Transverse colon (tissue), 4 donors: ENCODE measurements at regions not wholly inside any gene's neighbourhood (a gene's known extent, or its start where the extent isn't known, plus 50 kb on each side); places are given as distances from the start of the nearest gene placed in this dataset.
A peak's percentile ranks its signal among the peaks of the same experiment; 100 is the strongest.

Source experiments
- DNase-seq: peaks from one replicate; pipeline ENCODE4 v3.0.0-alpha.2; 2019
- H3K27ac ChIP-seq, 4 donors: fragments of 200-600 bp; sonication (generic); 2 replicates each; pipeline ENCODE4 v1.5.1; 2016 to 2018; ENCODE audit warnings: inconsistent platforms in 4 of 4
- H3K27me3 ChIP-seq: fragments of 200-600 bp; sonication (generic); 2 replicates; pipeline ENCODE4 v1.5.1; 2017; ENCODE audit warnings: inconsistent platforms
- H3K36me3 ChIP-seq, 4 donors: fragments of 200-600 bp; sonication (generic); 2 replicates each; pipeline ENCODE4 v1.5.1; 2017 to 2019; ENCODE audit warnings: inconsistent platforms in 4 of 4
- H3K4me1 ChIP-seq, 4 donors: fragments of 200-600 bp; sonication (generic); 2 replicates each; pipeline ENCODE4 v1.5.1; 2017 to 2020; ENCODE audit warnings: inconsistent platforms in 4 of 4
- H3K4me3 ChIP-seq, 4 donors: fragments of 200-600 bp; sonication (generic); 1 replicate in 1 of 4; 2 replicates in 3 of 4; pipeline versions ENCODE4 v1.5.1 to v1.6.1; 2017 to 2019; ENCODE audit warnings: inconsistent platforms in 4 of 4
- H3K9me3 ChIP-seq, 2 donors: fragments of 200-600 bp; sonication (generic); 2 replicates each; pipeline ENCODE4 v1.5.1; 2017 to 2019; ENCODE audit warnings: inconsistent platforms in 2 of 2
- EP300 ChIP-seq: sonication (generic); formaldehyde crosslinking; IDR thresholded peaks from one replicate; pipeline ENCODE4 v1.6.1; 2017; ENCODE audit warnings: antibody characterized with exemption, low read depth
- POLR2A ChIP-seq: fragments of 450-650 bp; IDR thresholded peaks from one replicate; pipeline ENCODE4 v1.6.1; 2016; ENCODE audit warnings: antibody characterized with exemption, mild to moderate bottlenecking, moderate library complexity
- POLR2AphosphoS5 ChIP-seq, 3 donors: sonication (generic); formaldehyde crosslinking; IDR thresholded peaks; one replicate each; pipeline ENCODE4 v1.6.1; 2016; ENCODE audit warnings: antibody characterized with exemption in 3 of 3
- WGBS, 2 donors: methylation state at CpG; one replicate each; pipeline ENCODE4 v1.1.5; 2018; ENCODE audit warnings: low coverage in 1 of 2; 5-methylcytosine and 5-hydroxymethylcytosine counted together
- in situ Hi-C, 4 donors: fragments of 200-750 bp; cut with MboI; loops; one replicate each; pipeline versions ENCODE4 v1.15.0 to v1.15.1; 2017; ENCODE audit warnings: low sequenced_read_pairs in 3 of 4, low pct_ligation_motif_present in 1 of 4, low pct_unique_long_range_greater_than_20kb in 1 of 4
- intact Hi-C: fragments of 100-400 bp; cut with DNase I; formaldehyde crosslinking; loops from one replicate; pipeline ENCODE4 v1.15.1; 2023; ENCODE audit warnings: low total_unique reads
- TF ChIP-seq, protein P1 (sequence below), 5 experiments: fragments of 200-600 bp in 3 of 5; fragments of 450-650 bp in 2 of 5; sonication (generic) in 3 of 5; IDR thresholded peaks; 1 replicate in 2 of 5; 2 replicates in 3 of 5; pipeline ENCODE4 v1.5.1; 2016 to 2017; ENCODE audit warnings: antibody characterized with exemption in 5 of 5, inconsistent platforms in 3 of 5, mild to moderate bottlenecking in 2 of 5, moderate library complexity in 1 of 5

- Histone ChIP-seq H3K9me3 (no peaks in the 10 kb centered on the region), H3K27me3 (no peaks in the 10 kb centered on the region), H3K4me1 (peaks cover 40 to 81% (median 64%) of the 10 kb centered on the region in 4 donors), H3K27ac (peak overlapping the region; percentile 89 to 93 (median 92)), H3K4me3 (no peak overlapping the region), H3K36me3 (no peaks in the 10 kb centered on the region)
- TF ChIP-seq EP300 (no peak), POLR2AphosphoS5 (IDR thresholded peaks at IDR 0.05) (peak in 1 of 3 donors; percentile 10), POLR2A (no peak)
- TF ChIP-seq, protein P1, sequence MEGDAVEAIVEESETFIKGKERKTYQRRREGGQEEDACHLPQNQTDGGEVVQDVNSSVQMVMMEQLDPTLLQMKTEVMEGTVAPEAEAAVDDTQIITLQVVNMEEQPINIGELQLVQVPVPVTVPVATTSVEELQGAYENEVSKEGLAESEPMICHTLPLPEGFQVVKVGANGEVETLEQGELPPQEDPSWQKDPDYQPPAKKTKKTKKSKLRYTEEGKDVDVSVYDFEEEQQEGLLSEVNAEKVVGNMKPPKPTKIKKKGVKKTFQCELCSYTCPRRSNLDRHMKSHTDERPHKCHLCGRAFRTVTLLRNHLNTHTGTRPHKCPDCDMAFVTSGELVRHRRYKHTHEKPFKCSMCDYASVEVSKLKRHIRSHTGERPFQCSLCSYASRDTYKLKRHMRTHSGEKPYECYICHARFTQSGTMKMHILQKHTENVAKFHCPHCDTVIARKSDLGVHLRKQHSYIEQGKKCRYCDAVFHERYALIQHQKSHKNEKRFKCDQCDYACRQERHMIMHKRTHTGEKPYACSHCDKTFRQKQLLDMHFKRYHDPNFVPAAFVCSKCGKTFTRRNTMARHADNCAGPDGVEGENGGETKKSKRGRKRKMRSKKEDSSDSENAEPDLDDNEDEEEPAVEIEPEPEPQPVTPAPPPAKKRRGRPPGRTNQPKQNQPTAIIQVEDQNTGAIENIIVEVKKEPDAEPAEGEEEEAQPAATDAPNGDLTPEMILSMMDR (IDR thresholded peaks at IDR 0.05) = no peak
- in situ Hi-C loops (no loop called here), intact Hi-C loops (no loop called here)
- DNase-seq = no peak
- WGBS, 2 donors = 36% methylated on average over 8 of the region's 8 CpGs; no CpG with 5 or more reads in 1 of the 2 donors
Observed at GRCh38 chr14:49970474-49971147, 77.7 kb downstream of the ARF6 start.

DNA sequence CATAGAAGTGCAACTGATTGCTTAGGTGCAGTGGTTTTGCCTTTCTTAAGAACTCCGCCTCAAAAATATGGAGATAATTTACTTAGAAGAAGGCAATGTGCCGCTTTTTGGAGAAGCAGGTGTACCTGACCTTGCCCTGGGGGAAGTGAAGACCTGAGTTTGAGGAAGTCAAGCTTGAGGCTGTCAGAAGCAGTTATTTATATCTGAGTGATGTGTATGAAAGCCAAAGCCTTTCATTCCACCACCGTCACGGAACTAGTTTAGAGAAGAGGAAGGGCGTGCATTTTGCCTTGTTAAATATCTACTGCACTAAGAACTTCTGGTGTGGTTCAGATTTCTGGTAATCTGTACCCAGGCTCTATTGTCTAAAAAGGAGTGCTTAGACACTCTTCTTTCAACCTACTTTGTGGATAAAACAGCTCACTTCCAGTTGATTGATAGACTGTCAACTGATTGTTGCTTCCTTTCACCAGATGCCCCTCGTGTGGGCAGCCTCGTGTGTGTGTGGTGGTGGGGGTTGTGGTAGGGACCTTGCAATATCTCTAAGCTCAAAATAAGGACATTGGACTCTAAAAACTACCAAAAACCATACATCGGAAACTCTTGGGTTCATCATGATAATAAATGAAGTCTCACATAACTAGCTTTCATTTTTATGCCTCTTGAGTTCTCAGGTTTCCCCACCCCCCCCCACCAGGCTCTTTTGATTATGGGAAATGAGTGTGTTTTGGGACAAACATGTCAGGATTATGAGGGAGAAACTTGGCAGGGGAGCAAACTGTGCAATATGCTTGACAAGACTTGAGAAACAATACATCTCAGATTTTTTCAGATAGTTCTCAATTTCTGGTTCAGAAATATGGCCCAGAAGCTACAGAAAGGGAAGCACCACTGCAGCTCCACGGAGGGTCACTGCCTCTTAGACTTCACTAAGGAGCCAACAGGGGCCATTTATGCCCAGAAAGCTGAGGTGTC is 78.6 kb downstream of the ARF6 start:
- peak overlapping the region in 1 of 4 donors; percentile 28 for H3K4me3 ChIP-seq
- WGBS, 2 donors = 30 to 33% methylated on average over 6 to 9 of the region's 9 CpGs
- peak; percentile 63 for DNase-seq
- intact Hi-C loops (no loop called here), in situ Hi-C loops (no loop called here)
- peaks cover 44 to 82% (median 68%) of the 10 kb centered on the region in 4 donors for H3K4me1 ChIP-seq
- TF ChIP-seq POLR2AphosphoS5 (IDR thresholded peaks at IDR 0.05) (peak; percentile 40 to 77 (median 52)), POLR2A (peak; percentile 48)
- TF ChIP-seq, protein P1 (IDR thresholded peaks at IDR 0.05) = no peak
- H3K36me3 ChIP-seq = no peaks in the 10 kb centered on the region
- no peaks in the 10 kb centered on the region for H3K27me3 ChIP-seq
- H3K9me3 ChIP-seq = no peaks in the 10 kb centered on the region
- H3K27ac ChIP-seq = peak overlapping the region; percentile 89 to 93 (median 92)

DNA sequence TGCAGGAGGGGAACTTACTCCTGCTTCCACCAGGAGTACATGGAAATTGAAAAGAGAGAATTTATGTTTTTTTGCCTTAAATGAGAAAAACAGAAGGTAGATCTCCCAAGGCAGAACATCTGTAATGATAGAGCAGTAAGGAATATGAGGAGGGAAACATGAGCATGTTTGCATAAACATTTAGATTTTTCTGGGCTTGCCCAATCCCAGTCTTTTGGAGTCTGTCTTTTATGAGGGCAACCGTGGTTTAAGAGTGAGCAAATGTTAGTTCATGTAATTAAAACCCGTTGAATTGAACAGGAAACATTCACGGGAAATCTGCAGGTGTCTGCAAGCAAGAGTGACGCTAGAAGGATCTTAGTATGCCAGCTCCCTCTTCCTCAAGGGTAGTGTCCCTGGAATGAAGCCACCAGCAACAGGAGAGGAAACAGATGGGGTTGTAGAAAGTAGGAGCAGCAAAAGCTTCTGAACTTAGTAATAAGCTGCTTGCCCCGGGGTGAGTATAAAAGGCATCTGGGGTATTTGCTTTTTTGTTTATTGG is 79.3 kb downstream of the ARF6 start:
- intact Hi-C loops = no loop called here
- Histone ChIP-seq H3K27me3 (no peaks in the 10 kb centered on the region), H3K27ac (peak overlapping the region; percentile 89 to 93 (median 92)), H3K4me3 (peak overlapping the region in 3 of 4 donors; percentile 2 to 28 (median 2)), H3K9me3 (no peaks in the 10 kb centered on the region), H3K4me1 (peaks cover 44 to 82% (median 70%) of the 10 kb centered on the region in 4 donors), H3K36me3 (no peaks in the 10 kb centered on the region)
- DNase-seq = peak; percentile 67
- TF ChIP-seq EP300 (no peak), POLR2A (peak; percentile 53), POLR2AphosphoS5 (IDR thresholded peaks at IDR 0.05) (peak in 2 of 3 donors; percentile 54 to 63)
- TF ChIP-seq, protein P1 (IDR thresholded peaks at IDR 0.05) = peak in 2 of 5 experiments; percentile 34 to 46
- WGBS, 2 donors = 3 to 12% methylated on average over 4 to 5 of the region's 5 CpGs
- in situ Hi-C loops = no loop called here

GRCh38 chr14:49972823-49973222 is 79.9 kb downstream of the ARF6 start:
- DNase-seq = peak; percentile 74
- peak overlapping the region in 3 of 4 donors; percentile 2 to 28 (median 2) for H3K4me3 ChIP-seq
- intact Hi-C loops = no loop called here
- H3K4me1 ChIP-seq = peaks cover 44 to 82% (median 67%) of the 10 kb centered on the region in 4 donors
- no peaks in the 10 kb centered on the region for H3K9me3 ChIP-seq
- 6 to 9% methylated on average over 4 of the region's 4 CpGs for WGBS, 2 donors
- H3K36me3 ChIP-seq = no peaks in the 10 kb centered on the region
- peak overlapping the region; percentile 89 to 93 (median 92) for H3K27ac ChIP-seq
- TF ChIP-seq, protein P1 (IDR thresholded peaks at IDR 0.05) = no peak
- TF ChIP-seq EP300 (no peak), POLR2AphosphoS5 (IDR thresholded peaks at IDR 0.05) (peak; percentile 48 to 73 (median 60)), POLR2A (no peak)
- in situ Hi-C loops = no loop called here
- no peaks in the 10 kb centered on the region for H3K27me3 ChIP-seq
